A673 (cell line): ENCODE measurements at regions not wholly inside any gene's neighbourhood (a gene's known extent, or its start where the extent isn't known, plus 50 kb on each side); places are given as distances from the start of the nearest gene placed in this dataset.

Source experiments
- EZH2 ChIP-seq: fragments of 200-600 bp; sonication (generic); IDR thresholded peaks from 2 replicates; pipeline ENCODE4 v1.6.1; 2017; ENCODE audit warnings: borderline replicate concordance, low read depth, mild to moderate bottlenecking, mixed read lengths, antibody characterized with exemption, low read length; ENCODE audit not compliant: poor library complexity, severe bottlenecking
- TF ChIP-seq, protein P1 (sequence below): fragments of 300-800, 200-600 bp; sonication (generic); conservative IDR thresholded peaks from 2 replicates; pipeline ENCODE4 v1.5.1; 2017; ENCODE audit warnings: low read depth, mild to moderate bottlenecking, antibody characterized with exemption, low read length, moderate library complexity, mixed read lengths

DNA sequence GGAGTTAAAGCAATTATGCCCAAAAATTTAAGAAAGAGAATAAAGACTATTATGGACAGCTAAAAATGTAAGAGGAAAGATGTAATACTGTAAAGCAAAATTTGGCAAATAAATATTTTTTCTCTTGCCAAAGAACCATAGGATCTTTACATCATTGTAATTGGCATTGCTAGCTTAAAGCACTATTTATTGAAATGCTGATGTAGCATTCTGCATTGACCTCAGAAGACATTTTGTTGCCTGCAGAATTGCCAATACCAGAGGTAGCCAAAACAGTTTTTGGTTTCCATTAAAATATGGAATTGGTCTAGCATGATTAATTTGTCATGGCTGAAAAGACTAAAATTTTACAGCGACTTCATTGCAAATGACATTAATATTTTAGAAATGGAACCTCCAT is 191.5 kb upstream of the CHODL start:
- TF ChIP-seq, protein P1, sequence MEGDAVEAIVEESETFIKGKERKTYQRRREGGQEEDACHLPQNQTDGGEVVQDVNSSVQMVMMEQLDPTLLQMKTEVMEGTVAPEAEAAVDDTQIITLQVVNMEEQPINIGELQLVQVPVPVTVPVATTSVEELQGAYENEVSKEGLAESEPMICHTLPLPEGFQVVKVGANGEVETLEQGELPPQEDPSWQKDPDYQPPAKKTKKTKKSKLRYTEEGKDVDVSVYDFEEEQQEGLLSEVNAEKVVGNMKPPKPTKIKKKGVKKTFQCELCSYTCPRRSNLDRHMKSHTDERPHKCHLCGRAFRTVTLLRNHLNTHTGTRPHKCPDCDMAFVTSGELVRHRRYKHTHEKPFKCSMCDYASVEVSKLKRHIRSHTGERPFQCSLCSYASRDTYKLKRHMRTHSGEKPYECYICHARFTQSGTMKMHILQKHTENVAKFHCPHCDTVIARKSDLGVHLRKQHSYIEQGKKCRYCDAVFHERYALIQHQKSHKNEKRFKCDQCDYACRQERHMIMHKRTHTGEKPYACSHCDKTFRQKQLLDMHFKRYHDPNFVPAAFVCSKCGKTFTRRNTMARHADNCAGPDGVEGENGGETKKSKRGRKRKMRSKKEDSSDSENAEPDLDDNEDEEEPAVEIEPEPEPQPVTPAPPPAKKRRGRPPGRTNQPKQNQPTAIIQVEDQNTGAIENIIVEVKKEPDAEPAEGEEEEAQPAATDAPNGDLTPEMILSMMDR = no peak
- TF ChIP-seq EZH2 = no peak
